ENCODE measurements at regions not wholly inside any gene's neighbourhood (a gene's known extent, or its start where the extent isn't known, plus 50 kb on each side); places are given as distances from the start of the nearest gene placed in this dataset.

DNA sequence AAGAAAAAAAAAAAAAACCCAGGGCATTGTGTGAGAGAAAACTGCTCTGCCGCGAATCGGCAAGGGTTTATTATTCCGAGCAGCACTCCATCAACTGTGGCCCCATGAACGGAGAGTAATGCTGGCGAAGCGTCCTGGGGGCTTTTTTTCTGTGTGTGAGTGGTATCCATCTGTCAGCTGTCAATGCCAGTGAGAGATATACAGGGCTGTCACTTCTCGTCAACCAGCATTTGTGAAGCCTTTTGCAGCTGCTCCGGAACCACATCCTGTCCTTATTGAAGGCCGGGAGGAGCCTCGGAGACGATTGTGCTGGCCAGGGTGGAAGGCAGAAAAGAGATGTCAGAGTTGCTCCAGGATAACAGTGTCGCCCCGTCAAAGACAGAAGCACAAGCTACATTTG lies 356.9 kb upstream of the SMIM21 start:
- TF ChIP-seq, protein P1, sequence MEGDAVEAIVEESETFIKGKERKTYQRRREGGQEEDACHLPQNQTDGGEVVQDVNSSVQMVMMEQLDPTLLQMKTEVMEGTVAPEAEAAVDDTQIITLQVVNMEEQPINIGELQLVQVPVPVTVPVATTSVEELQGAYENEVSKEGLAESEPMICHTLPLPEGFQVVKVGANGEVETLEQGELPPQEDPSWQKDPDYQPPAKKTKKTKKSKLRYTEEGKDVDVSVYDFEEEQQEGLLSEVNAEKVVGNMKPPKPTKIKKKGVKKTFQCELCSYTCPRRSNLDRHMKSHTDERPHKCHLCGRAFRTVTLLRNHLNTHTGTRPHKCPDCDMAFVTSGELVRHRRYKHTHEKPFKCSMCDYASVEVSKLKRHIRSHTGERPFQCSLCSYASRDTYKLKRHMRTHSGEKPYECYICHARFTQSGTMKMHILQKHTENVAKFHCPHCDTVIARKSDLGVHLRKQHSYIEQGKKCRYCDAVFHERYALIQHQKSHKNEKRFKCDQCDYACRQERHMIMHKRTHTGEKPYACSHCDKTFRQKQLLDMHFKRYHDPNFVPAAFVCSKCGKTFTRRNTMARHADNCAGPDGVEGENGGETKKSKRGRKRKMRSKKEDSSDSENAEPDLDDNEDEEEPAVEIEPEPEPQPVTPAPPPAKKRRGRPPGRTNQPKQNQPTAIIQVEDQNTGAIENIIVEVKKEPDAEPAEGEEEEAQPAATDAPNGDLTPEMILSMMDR (conservative IDR thresholded peaks at IDR 0.05 in 1 of 2, IDR thresholded peaks at IDR 0.05 in 1 of 2; ENCODE audit: low read depth in 1 of 2, low read length in 2 of 2), result no peak
- no peak for TF ChIP-seq EZH2 (IDR thresholded peaks at IDR 0.05; ENCODE audit: low read length, missing control alignments)

All from fibroblast of lung (primary cell).